Neural progenitor cell (in vitro differentiated cells): ENCODE measurements at regions not wholly inside any gene's neighbourhood (a gene's known extent, or its start where the extent isn't known, plus 50 kb on each side); places are given as distances from the start of the nearest gene placed in this dataset.
A peak's percentile ranks its signal among the peaks of the same experiment; 100 is the strongest.

Source experiments
- DNase-seq: peaks from one replicate; pipeline ENCODE4 v3.0.0-alpha.2; 2016; ENCODE audit warnings: low spot score
- H2AFZ ChIP-seq: fragments of 200-600 bp; sonication (generic); replicated peaks from 2 replicates; pipeline ENCODE4 v1.6.1; 2016; ENCODE audit warnings: antibody characterized with exemption
- H3F3A ChIP-seq: fragments of 200-600 bp; sonication (generic); 2 replicates; pipeline ENCODE4 v1.6.1; 2016; ENCODE audit warnings: antibody characterized with exemption, low read depth
- H3K27ac ChIP-seq: fragments of 200-600 bp; sonication (generic); 2 replicates; pipeline ENCODE4 v1.5.1; 2016; ENCODE audit warnings: mild to moderate bottlenecking
- H3K27me3 ChIP-seq: fragments of 200-600 bp; sonication (generic); 2 replicates; pipeline ENCODE4 v1.6.1; 2016; ENCODE audit warnings: mild to moderate bottlenecking, moderate library complexity
- H3K36me3 ChIP-seq: fragments of 200-600 bp; sonication (generic); 2 replicates; pipeline ENCODE4 v1.5.1; 2016
- H3K4me1 ChIP-seq: fragments of 200-600 bp; sonication (generic); 2 replicates; pipeline ENCODE4 v1.6.1; 2016; ENCODE audit warnings: mixed run types
- H3K4me2 ChIP-seq: fragments of 200-600 bp; sonication (generic); 2 replicates; pipeline ENCODE4 v1.6.1; 2016
- H3K4me3 ChIP-seq: fragments of 200-600 bp; sonication (generic); 2 replicates; pipeline ENCODE4 v1.5.1; 2016
- H3K79me2 ChIP-seq: fragments of 200-600 bp; sonication (generic); 2 replicates; pipeline ENCODE4 v1.6.1; 2016; ENCODE audit warnings: low read depth
- H3K9ac ChIP-seq: fragments of 200-600 bp; sonication (generic); 2 replicates; pipeline ENCODE4 v1.6.1; 2016
- H3K9me3 ChIP-seq: fragments of 200-600 bp; sonication (generic); 2 replicates; pipeline ENCODE4 v1.5.1; 2016; ENCODE audit warnings: low read depth
- H4K20me1 ChIP-seq: fragments of 200-600 bp; sonication (generic); 2 replicates; pipeline ENCODE4 v1.6.1; 2016; ENCODE audit warnings: low read depth
- H3K27ac Mint-ChIP-seq: 3 replicates; pipeline ENCODE4 v1.8.0; 2021; ENCODE audit warnings: mixed read lengths
- H3K27me3 Mint-ChIP-seq: 2 replicates; pipeline ENCODE4 v1.8.0; 2022; ENCODE audit warnings: low read depth, mild to moderate bottlenecking, inconsistent platforms, moderate library complexity, mixed read lengths; ENCODE audit not compliant: insufficient read depth
- H3K36me3 Mint-ChIP-seq: 3 replicates; pipeline ENCODE4 v1.8.0; 2021; ENCODE audit warnings: mixed read lengths
- H3K4me1 Mint-ChIP-seq: 3 replicates; pipeline ENCODE4 v1.8.0; 2021; ENCODE audit warnings: mixed read lengths
- H3K4me3 Mint-ChIP-seq: 3 replicates; pipeline ENCODE4 v1.8.0; 2021; ENCODE audit warnings: mild to moderate bottlenecking, moderate library complexity, mixed read lengths
- H3K9me3 Mint-ChIP-seq: 3 replicates; pipeline ENCODE4 v1.8.0; 2020; ENCODE audit warnings: mixed read lengths
- EZH2 ChIP-seq: fragments of 200-600 bp; sonication (generic); IDR thresholded peaks from 2 replicates; pipeline ENCODE4 v1.6.1; 2017; ENCODE audit warnings: antibody characterized with exemption, mild to moderate bottlenecking, moderate library complexity
- EZH2phosphoT487 ChIP-seq: fragments of 200-600 bp; sonication (generic); IDR thresholded peaks from 2 replicates; pipeline ENCODE4 v1.6.1; 2017; ENCODE audit warnings: antibody characterized with exemption
- TF ChIP-seq, protein P1 (sequence below): fragments of 200-600 bp; sonication (generic); IDR thresholded peaks from 2 replicates; pipeline ENCODE4 v1.5.1; 2017; ENCODE audit warnings: antibody characterized with exemption, mild to moderate bottlenecking

DNA sequence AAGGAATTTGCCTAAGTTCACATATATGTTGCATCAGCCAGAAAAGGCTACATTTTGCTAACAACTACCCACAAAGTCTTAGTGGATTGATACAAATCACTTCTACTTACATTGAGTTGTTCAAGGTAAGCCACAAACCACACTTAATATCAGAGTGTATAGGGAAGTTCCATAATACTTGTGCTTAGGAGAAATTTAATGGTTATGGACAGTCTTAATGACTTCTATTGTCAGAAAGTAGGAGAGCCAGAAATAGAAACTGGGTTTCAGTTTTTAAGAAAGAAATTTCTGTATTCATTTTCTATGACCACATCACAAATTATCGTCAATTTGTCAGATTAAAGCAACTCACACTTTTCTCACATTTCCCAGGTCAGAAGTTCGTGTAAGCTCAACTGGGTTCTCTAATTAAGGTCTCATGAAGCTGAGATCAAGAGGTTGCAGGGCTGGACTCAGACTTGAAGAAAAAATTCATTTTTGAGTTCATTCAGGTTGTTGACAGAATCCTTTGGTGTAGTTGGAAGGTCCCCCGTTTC, 695.7 kb downstream of the CDH11 start:
- Histone ChIP-seq H2AFZ (no peak overlapping the region), H3K9me3 (no peaks in the 10 kb centered on the region), H3K9ac (no peak overlapping the region), H3K27ac (no peak overlapping the region), H4K20me1 (no peaks in the 10 kb centered on the region), H3K4me2 (no peak overlapping the region), H3F3A (peaks cover 12% of the 10 kb centered on the region), H3K4me1 (no peaks in the 10 kb centered on the region), H3K4me3 (no peak overlapping the region), H3K36me3 (no peaks in the 10 kb centered on the region), H3K79me2 (no peaks in the 10 kb centered on the region), H3K27me3 (no peaks in the 10 kb centered on the region)
- Mint-ChIP-seq H3K36me3 (no peaks in the 10 kb centered on the region), H3K9me3 (no peaks in the 10 kb centered on the region), H3K27ac (no peak overlapping the region), H3K27me3 (peaks cover 3% of the 10 kb centered on the region), H3K4me1 (no peaks in the 10 kb centered on the region), H3K4me3 (no peak overlapping the region)
- no peak for DNase-seq
- TF ChIP-seq EZH2 (no peak), EZH2phosphoT487 (no peak)
- TF ChIP-seq, protein P1, sequence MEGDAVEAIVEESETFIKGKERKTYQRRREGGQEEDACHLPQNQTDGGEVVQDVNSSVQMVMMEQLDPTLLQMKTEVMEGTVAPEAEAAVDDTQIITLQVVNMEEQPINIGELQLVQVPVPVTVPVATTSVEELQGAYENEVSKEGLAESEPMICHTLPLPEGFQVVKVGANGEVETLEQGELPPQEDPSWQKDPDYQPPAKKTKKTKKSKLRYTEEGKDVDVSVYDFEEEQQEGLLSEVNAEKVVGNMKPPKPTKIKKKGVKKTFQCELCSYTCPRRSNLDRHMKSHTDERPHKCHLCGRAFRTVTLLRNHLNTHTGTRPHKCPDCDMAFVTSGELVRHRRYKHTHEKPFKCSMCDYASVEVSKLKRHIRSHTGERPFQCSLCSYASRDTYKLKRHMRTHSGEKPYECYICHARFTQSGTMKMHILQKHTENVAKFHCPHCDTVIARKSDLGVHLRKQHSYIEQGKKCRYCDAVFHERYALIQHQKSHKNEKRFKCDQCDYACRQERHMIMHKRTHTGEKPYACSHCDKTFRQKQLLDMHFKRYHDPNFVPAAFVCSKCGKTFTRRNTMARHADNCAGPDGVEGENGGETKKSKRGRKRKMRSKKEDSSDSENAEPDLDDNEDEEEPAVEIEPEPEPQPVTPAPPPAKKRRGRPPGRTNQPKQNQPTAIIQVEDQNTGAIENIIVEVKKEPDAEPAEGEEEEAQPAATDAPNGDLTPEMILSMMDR = no peak

GRCh38 chr16:64425381-64425780, 696.5 kb downstream of the CDH11 start:
- H3K27me3 Mint-ChIP-seq = peaks cover 3% of the 10 kb centered on the region

GRCh38 chr16:64422259-64422658, 699.6 kb downstream of the CDH11 start:
- H3K4me1 Mint-ChIP-seq = no peaks in the 10 kb centered on the region
- H3K4me3 Mint-ChIP-seq = no peak overlapping the region

More at GRCh38 chr16:64425381-64425780, 696.5 kb downstream of the CDH11 start:
- TF ChIP-seq EZH2phosphoT487 (no peak), EZH2 (no peak)
- TF ChIP-seq, protein P1 = no peak
- DNase-seq = no peak
- Histone ChIP-seq H3K79me2 (no peaks in the 10 kb centered on the region), H3K4me3 (no peak overlapping the region), H3K9ac (no peak overlapping the region), H3K36me3 (no peaks in the 10 kb centered on the region), H4K20me1 (no peaks in the 10 kb centered on the region), H3F3A (peaks cover 12% of the 10 kb centered on the region), H3K27ac (no peak overlapping the region), H2AFZ (no peak overlapping the region), H3K4me2 (no peak overlapping the region), H3K27me3 (no peaks in the 10 kb centered on the region), H3K9me3 (no peaks in the 10 kb centered on the region), H3K4me1 (no peaks in the 10 kb centered on the region)
- H3K27ac Mint-ChIP-seq = no peak overlapping the region
- no peaks in the 10 kb centered on the region for H3K4me1 Mint-ChIP-seq
- H3K4me3 Mint-ChIP-seq = no peak overlapping the region
- no peaks in the 10 kb centered on the region for H3K36me3 Mint-ChIP-seq
- H3K9me3 Mint-ChIP-seq = no peaks in the 10 kb centered on the region

More at GRCh38 chr16:64422259-64422658, 699.6 kb downstream of the CDH11 start:
- Histone ChIP-seq H3K79me2 (no peaks in the 10 kb centered on the region), H3K27ac (peak overlapping the region; percentile 44), H3K27me3 (no peaks in the 10 kb centered on the region), H3K4me1 (no peaks in the 10 kb centered on the region), H3F3A (peaks cover 12% of the 10 kb centered on the region), H4K20me1 (no peaks in the 10 kb centered on the region), H3K9ac (no peak overlapping the region), H3K4me3 (no peak overlapping the region), H3K4me2 (no peak overlapping the region), H3K9me3 (no peaks in the 10 kb centered on the region), H3K36me3 (no peaks in the 10 kb centered on the region), H2AFZ (no peak overlapping the region)
- Mint-ChIP-seq H3K36me3 (no peaks in the 10 kb centered on the region), H3K9me3 (no peaks in the 10 kb centered on the region), H3K27ac (no peak overlapping the region), H3K27me3 (peaks cover 3% of the 10 kb centered on the region)
- TF ChIP-seq, protein P1 = no peak
- TF ChIP-seq EZH2 (no peak), EZH2phosphoT487 (no peak)
- no peak for DNase-seq
